ENCODE measurements at regions not wholly inside any gene's neighbourhood (a gene's known extent, or its start where the extent isn't known, plus 50 kb on each side); places are given as distances from the start of the nearest gene placed in this dataset.
"Not testable (repeated sequence)": the region's sequence is repeated elsewhere in the genome, so short reads cannot be mapped to it uniquely, and the experiment has no call there.

DNA sequence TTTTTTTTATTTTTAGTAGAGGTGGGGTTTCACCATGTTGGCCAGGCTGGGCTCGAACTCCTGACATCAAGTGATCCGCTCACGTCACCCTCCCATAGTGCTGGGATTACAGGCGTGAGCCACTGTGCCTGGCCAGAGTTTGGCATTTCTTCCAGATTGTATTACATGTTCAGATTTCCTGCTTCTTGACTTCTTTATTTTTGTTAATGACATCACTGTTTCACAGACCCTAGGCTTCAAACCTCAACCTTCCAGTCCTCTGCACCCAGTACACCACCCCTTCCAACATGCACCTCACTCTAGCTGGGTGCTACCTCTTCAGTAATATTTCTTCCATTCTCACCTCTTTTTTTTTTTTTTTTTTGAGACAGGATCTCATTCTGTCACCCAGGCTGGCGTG is 53.6 kb upstream of the ZFHX3 start:
- POLR2A ChIA-PET, result no interaction called here
- CTCF ChIA-PET, result no interaction called here
- no peaks in the 10 kb centered on the region for H3K27me3 Mint-ChIP-seq
- no peak for DNase-seq
- H3K9me3 Mint-ChIP-seq, result no peaks in the 10 kb centered on the region
- no peak overlapping the region for H3K4me3 Mint-ChIP-seq
- no peaks in the 10 kb centered on the region for H3K4me1 Mint-ChIP-seq
- no peaks in the 10 kb centered on the region for H3K36me3 Mint-ChIP-seq (ENCODE audit: low read depth)
- no peak overlapping the region for H3K27ac Mint-ChIP-seq

DNA sequence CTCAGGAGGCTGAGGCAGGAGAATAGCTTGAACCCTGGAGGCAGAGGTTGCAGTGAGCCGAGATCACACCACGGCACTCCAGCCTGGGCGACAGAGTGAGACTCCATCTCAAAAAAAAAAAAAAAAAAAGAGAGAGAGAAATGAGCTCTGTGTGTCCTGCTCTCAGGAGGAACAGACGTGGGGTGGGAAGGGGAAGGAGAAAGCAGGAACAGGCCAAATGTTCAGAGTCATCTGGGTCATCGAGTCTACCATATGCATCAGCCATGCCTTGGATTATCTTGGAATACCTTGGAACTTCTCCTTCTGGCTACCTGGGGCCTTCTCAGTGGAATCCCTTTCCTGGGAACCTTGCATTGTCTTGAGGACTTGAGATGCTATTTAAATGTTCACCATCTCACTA is 51.7 kb upstream of the ZFHX3 start:
- H3K27ac Mint-ChIP-seq; POLR2A ChIA-PET; H3K9me3 Mint-ChIP-seq; H3K36me3 Mint-ChIP-seq (ENCODE audit: low read depth); H3K4me1 Mint-ChIP-seq; H3K27me3 Mint-ChIP-seq; DNase-seq; H3K4me3 Mint-ChIP-seq; CTCF ChIA-PET: not testable (repeated sequence)
